ENCODE measurements at regions not wholly inside any gene's neighbourhood (a gene's known extent, or its start where the extent isn't known, plus 50 kb on each side); places are given as distances from the start of the nearest gene placed in this dataset.

- no peaks in the 10 kb centered on the region for H3K9me3 ChIP-seq
- intact Hi-C loops (cut with DNase I), result no loop called here
- no peak for ATAC-seq
Observed at GRCh38 chr6:28720357-28721231, 194.9 kb downstream of the GPX5 start.

GRCh38 chr6:28721372-28721771 is 195.7 kb downstream of the GPX5 start:
- H3K9me3 ChIP-seq, result no peaks in the 10 kb centered on the region
- H3K4me3 ChIP-seq, result no peak overlapping the region
- H3K27ac ChIP-seq, result no peak overlapping the region
- H3K36me3 ChIP-seq, result no peaks in the 10 kb centered on the region
- no peak for TF ChIP-seq CTCF (IDR thresholded peaks at IDR 0.05)
- no peaks in the 10 kb centered on the region for H3K4me1 ChIP-seq
- ATAC-seq (no peak), DNase-seq (no peak)
- intact Hi-C loops (cut with DNase I), result no loop called here
- peaks cover 49% of the 10 kb centered on the region for H3K27me3 ChIP-seq

More at GRCh38 chr6:28720357-28721231, 194.9 kb downstream of the GPX5 start:
- Histone ChIP-seq H3K4me3 (no peak overlapping the region), H3K4me1 (no peaks in the 10 kb centered on the region), H3K36me3 (no peaks in the 10 kb centered on the region), H3K27me3 (peaks cover 49% of the 10 kb centered on the region), H3K27ac (no peak overlapping the region)
- no peak for DNase-seq
- no peak for TF ChIP-seq CTCF (IDR thresholded peaks at IDR 0.05)

- Histone ChIP-seq H3K4me3 (no peak overlapping the region), H3K27ac (no peak overlapping the region), H3K4me1 (no peaks in the 10 kb centered on the region), H3K27me3 (peaks cover 38% of the 10 kb centered on the region), H3K36me3 (no peaks in the 10 kb centered on the region), H3K9me3 (no peaks in the 10 kb centered on the region)
- ATAC-seq (no peak), DNase-seq (no peak)
- intact Hi-C loops (cut with DNase I), result no loop called here
- TF ChIP-seq CTCF (IDR thresholded peaks at IDR 0.05), result no peak
Observed at GRCh38 chr6:28724395-28724794, 198.7 kb downstream of the GPX5 start.

GRCh38 chr6:28725274-28725809 is 198.4 kb downstream of the TRIM27 start:
- H3K4me3 ChIP-seq, result no peak overlapping the region
- H3K27ac ChIP-seq, result no peak overlapping the region
- ATAC-seq (no peak), DNase-seq (no peak)
- no peak for TF ChIP-seq CTCF (IDR thresholded peaks at IDR 0.05)
- intact Hi-C loops (cut with DNase I), result no loop called here
- H3K9me3 ChIP-seq, result no peaks in the 10 kb centered on the region
- H3K36me3 ChIP-seq, result no peaks in the 10 kb centered on the region
- H3K4me1 ChIP-seq, result no peaks in the 10 kb centered on the region
- peaks cover 34% of the 10 kb centered on the region for H3K27me3 ChIP-seq

- Histone ChIP-seq H3K9me3 (no peaks in the 10 kb centered on the region), H3K27me3 (peaks cover 32% of the 10 kb centered on the region), H3K27ac (no peak overlapping the region), H3K36me3 (no peaks in the 10 kb centered on the region), H3K4me1 (no peaks in the 10 kb centered on the region), H3K4me3 (no peak overlapping the region)
- TF ChIP-seq CTCF (IDR thresholded peaks at IDR 0.05), result no peak
- intact Hi-C loops (cut with DNase I), result no loop called here
- ATAC-seq, result no peak
- no peak for DNase-seq
Observed at GRCh38 chr6:28725890-28726348, 197.9 kb downstream of the TRIM27 start.
